GM19351 (cell line): ENCODE measurements at regions not wholly inside any gene's neighbourhood (a gene's known extent, or its start where the extent isn't known, plus 50 kb on each side); places are given as distances from the start of the nearest gene placed in this dataset.

Experiments used
- ATAC-seq: cut with Tn5 transposase; IDR thresholded peaks from one replicate; pipeline ENCODE4 v1.9.1; 2021; ENCODE audit warnings: mild to moderate bottlenecking, moderate library complexity; ENCODE audit not compliant: unreplicated experiment

- no peak for ATAC-seq
These were observed 450.8 kb downstream of the GRXCR1 start for GRCh38 chr4:43343298-43343697.

- ATAC-seq = no peak
These were observed 452.9 kb downstream of the GRXCR1 start for GRCh38 chr4:43345323-43345925.

GRCh38 chr4:43348591-43348990 is 456.1 kb downstream of the GRXCR1 start:
- ATAC-seq = no peak

- no peak for ATAC-seq
These were observed 459.7 kb downstream of the GRXCR1 start for GRCh38 chr4:43351970-43352806.

GRCh38 chr4:43352859-43353258 is 460.3 kb downstream of the GRXCR1 start:
- no peak for ATAC-seq

- no peak for ATAC-seq
These were observed 461.0 kb downstream of the GRXCR1 start for GRCh38 chr4:43353552-43353951.

DNA sequence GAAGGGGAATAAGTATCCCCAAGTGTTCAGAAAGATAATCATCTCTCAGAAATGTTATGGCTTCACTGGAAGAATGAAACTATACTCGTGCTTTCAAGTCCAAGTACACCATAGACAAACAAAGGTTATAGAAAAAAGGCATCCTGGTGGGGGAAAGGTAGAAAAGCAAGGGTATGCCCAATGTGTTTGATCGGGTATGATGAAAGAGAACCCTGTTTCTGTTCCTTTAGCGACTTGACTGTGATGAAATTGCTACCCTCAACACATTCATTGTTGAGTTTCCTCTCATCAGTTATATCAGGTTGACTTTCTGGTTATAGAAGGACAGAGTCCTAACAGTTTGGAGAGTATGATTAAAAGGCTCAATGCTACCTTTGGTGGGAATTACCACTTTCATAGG is 464.3 kb downstream of the GRXCR1 start:
- ATAC-seq = no peak

DNA sequence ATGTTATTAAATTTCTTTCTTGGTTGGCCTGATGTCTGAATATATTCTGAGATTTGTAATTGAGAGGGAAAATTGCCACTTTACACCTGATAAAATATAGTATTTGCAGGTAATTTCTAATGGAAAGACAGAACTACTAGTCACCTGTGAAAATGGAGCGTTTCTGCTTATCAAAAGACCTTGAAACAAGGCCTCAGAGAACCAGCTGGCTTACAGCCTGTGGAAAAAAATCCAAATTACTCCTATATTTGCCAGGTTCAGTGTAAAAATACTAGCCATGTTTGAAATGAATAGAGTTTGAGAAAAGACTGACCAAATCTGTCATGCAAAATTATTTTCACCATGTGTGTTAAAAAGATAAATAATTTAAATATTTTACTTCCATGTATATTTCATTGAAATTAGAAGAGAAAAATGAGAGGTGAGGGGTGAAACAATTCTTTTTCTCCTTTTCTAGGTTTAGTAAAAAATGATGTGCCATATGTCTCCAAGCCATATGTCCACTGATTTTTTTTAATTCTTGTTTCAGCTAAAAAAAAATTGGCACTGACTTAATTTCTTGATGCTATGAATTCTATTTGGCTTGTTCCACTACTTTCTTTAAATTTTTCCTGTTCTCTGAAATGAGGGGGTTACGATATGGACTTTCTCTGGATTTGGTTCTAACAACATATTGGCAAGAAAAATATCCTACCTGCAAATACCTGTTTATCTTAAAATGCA is 464.9 kb downstream of the GRXCR1 start:
- ATAC-seq = no peak

GRCh38 chr4:43360296-43360695 is 467.8 kb downstream of the GRXCR1 start:
- ATAC-seq = no peak

DNA sequence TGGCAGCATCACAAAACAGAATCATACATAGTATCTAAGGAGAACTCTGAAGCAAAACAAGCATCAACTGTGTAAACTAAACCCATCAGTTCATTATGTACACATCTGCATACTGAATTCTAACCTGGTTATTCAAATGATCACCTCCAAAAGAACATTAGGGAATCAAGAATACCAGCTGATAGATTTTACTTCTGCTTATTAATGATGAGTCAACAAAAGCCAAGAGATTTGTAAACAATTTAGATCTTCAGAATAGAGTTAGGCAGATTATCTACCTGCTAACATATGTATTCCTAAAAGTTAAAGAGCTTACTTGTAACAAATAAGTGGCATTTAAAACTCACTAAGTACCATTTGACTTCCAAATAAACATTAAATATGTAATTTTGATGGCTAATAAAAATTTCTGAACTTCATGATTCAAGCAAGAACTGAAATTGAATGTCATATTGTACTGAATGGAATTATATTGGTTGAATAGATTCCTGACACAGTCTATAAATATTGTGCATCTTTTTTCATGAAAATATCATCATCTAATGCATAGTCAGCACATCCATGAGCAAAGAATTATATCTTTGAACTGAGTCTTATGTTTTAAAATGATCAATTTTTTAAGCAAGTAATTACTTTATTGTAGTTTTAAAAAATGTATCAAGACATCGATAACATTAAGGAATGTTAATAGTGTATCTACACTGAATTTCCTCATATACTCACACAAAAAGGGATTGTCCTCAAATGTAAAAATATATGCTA is 470.5 kb downstream of the GRXCR1 start:
- no peak for ATAC-seq

GRCh38 chr4:43369036-43369594 is 476.6 kb downstream of the GRXCR1 start:
- ATAC-seq = no peak

GRCh38 chr4:43373201-43373600 is 480.7 kb downstream of the GRXCR1 start:
- ATAC-seq = no peak

GRCh38 chr4:43374216-43374751 is 481.8 kb downstream of the GRXCR1 start:
- no peak for ATAC-seq

DNA sequence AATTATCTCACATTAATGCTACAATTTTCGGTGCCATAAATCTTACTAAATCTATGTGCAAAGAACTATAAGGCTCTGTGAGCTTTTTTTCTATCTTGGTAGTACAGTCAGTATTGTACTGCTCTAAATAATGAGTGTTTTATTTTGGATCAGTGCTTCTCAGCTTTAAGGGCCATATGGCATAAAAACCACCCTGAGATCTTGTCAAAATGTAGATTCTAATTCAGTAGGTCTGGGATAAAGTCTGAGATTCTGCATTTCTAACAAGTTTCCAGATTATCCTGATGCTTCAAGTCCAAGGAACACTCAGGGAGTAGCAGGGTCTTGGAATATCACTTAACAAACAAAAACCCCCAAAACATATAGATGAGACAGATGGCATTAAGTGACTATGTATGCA is 486.5 kb downstream of the GRXCR1 start:
- no peak for ATAC-seq

- ATAC-seq = no peak
These were observed 487.6 kb downstream of the GRXCR1 start for GRCh38 chr4:43380093-43380492.

DNA sequence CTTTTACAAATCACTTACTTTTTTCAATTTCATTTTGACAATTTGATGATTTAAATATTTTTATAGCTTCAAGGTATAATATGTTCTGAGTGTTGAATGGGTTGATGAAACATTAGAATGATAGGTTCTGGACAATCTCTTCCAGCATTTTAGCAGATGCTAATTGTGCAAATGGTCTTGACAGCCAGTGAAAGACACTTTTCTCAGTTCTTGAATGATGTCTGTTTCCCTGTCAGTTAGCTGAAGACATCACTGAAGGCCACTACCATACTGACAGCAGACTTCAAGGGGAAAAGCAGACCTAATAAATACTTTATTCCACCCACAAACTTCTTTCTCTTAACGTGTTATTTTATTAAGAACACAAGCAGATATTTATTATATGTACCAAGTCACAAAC is 498.6 kb downstream of the GRXCR1 start:
- ATAC-seq = no peak

- no peak for ATAC-seq
These were observed 502.5 kb downstream of the GRXCR1 start for GRCh38 chr4:43394976-43395375.

DNA sequence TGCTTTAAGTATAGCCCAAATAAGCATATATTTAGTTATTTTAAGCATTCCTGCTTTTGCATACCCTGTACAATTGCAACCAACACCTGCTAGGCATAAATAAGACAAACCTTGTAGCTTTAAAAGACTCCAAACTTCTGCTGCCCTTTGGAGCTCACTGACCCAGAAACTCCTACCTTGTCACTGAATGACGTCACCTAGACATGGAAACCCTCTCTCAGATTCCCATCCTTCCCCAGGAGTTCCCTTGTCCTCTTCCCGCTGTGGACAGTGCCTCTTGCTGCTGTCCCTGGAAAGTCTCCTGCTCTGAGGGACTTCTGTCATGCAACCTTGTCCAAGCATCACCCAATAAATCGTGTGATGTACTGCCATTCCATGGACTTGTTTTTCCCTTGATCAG is 507.2 kb downstream of the GRXCR1 start:
- ATAC-seq = no peak

DNA sequence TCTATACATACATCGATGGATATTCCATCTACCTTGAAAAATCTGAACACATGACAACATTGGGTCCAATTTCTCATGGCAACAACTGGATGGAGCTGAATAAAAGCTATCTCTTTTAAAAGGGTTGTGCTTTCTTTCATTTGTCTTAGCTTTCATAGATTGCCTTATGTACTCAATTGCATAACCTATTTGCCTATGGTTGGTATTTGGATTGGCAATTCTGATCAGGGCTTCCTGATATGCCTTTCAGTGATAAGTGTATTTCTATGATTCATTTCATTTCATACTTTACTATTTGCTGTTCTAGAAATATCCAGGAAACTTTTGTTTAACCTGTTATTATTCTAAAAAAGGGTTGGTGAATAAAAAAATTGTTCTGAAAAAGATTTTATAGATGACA is 509.9 kb downstream of the GRXCR1 start:
- no peak for ATAC-seq

- ATAC-seq = no peak
These were observed 518.1 kb downstream of the GRXCR1 start for GRCh38 chr4:43410636-43411035.

DNA sequence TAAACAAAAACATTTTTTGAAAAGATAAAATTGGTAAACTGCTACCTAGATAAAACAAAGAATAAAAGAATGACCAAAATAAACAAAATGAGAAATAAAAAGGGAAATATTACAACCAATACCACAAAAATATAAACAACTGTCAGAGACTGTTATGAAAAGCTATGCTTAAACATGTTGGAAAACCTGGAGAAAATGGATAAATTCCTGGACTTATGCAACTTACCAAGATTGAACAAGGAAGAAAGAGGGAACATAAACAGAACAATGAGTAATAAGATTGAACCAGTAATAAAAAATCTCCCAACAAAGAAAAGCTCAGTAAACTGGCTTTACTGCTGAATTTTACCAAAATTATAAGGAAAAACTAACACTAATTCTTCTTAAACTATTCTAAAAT is 518.7 kb downstream of the GRXCR1 start:
- no peak for ATAC-seq
